ENCODE measurements at regions not wholly inside any gene's neighbourhood (a gene's known extent, or its start where the extent isn't known, plus 50 kb on each side); places are given as distances from the start of the nearest gene placed in this dataset.
A peak's percentile ranks its signal among the peaks of the same experiment; 100 is the strongest.
"Not testable (repeated sequence)": the region's sequence is repeated elsewhere in the genome, so short reads cannot be mapped to it uniquely, and the experiment has no call there.

- no peak overlapping the region for H3K9ac ChIP-seq (ENCODE audit: insufficient read length, low read depth)
- H3K4me1 ChIP-seq (ENCODE audit: insufficient read depth, insufficient read length), result no peaks in the 10 kb centered on the region
- H3K27me3 ChIP-seq (ENCODE audit: insufficient read depth, insufficient read length), result no peaks in the 10 kb centered on the region
- TF ChIP-seq YY1 (IDR thresholded peaks at IDR 0.05; ENCODE audit: insufficient read depth, insufficient read length) (no peak), ZNF274 (IDR thresholded peaks at IDR 0.05; ENCODE audit: low read depth, low read length) (no peak), SUZ12 (IDR thresholded peaks at IDR 0.05; ENCODE audit: extremely low read depth, insufficient read depth, insufficient read length) (no peak)
- DNase-seq (ENCODE audit: low read depth, low spot score), result no peak
- H3K4me3 ChIP-seq (ENCODE audit: insufficient read length, low read depth), result no peak overlapping the region
- H3K9me3 ChIP-seq (ENCODE audit: insufficient read depth, low read length), result 0 out of 2 replicates have a peak, but pooled peaks cover under 1% of the 10 kb centered on the region
- no peaks in the 10 kb centered on the region for H3K36me3 ChIP-seq (ENCODE audit: insufficient read depth, insufficient read length, low read length)
Observed at GRCh38 chr3:173225351-173225750, 84.3 kb upstream of the SPATA16 start.

- H3K4me3 ChIP-seq (ENCODE audit: insufficient read length, low read depth), result no peak overlapping the region
- no peaks in the 10 kb centered on the region for H3K36me3 ChIP-seq (ENCODE audit: insufficient read depth, insufficient read length, low read length)
- H3K9me3 ChIP-seq (ENCODE audit: insufficient read depth, low read length), result peaks cover 5% of the 10 kb centered on the region; the same call in 1 of the 2 replicates
- peak; percentile 8 for DNase-seq (ENCODE audit: low read depth, low spot score)
- TF ChIP-seq SUZ12 (IDR thresholded peaks at IDR 0.05; ENCODE audit: extremely low read depth, insufficient read depth, insufficient read length), result no peak
- no peak for TF ChIP-seq YY1 (IDR thresholded peaks at IDR 0.05; ENCODE audit: insufficient read depth, insufficient read length)
- no peak for TF ChIP-seq ZNF274 (IDR thresholded peaks at IDR 0.05; ENCODE audit: low read depth, low read length)
- no peaks in the 10 kb centered on the region for H3K4me1 ChIP-seq (ENCODE audit: insufficient read depth, insufficient read length)
- H3K27me3 ChIP-seq (ENCODE audit: insufficient read depth, insufficient read length), result no peaks in the 10 kb centered on the region
- no peak overlapping the region for H3K9ac ChIP-seq (ENCODE audit: insufficient read length, low read depth)
Observed at GRCh38 chr3:173221010-173221409, 80.0 kb upstream of the SPATA16 start.

GRCh38 chr3:173217127-173217526 lies 76.1 kb upstream of the SPATA16 start:
- Histone ChIP-seq H3K9ac (ENCODE audit: insufficient read length, low read depth) (no peak overlapping the region), H3K36me3 (ENCODE audit: insufficient read depth, insufficient read length, low read length) (no peaks in the 10 kb centered on the region), H3K27me3 (ENCODE audit: insufficient read depth, insufficient read length) (no peaks in the 10 kb centered on the region), H3K4me1 (ENCODE audit: insufficient read depth, insufficient read length) (no peaks in the 10 kb centered on the region), H3K4me3 (ENCODE audit: insufficient read length, low read depth) (no peak overlapping the region), H3K9me3 (ENCODE audit: insufficient read depth, low read length) (peaks cover 8% of the 10 kb centered on the region)
- TF ChIP-seq ZNF274 (IDR thresholded peaks at IDR 0.05; ENCODE audit: low read depth, low read length) (no peak), YY1 (IDR thresholded peaks at IDR 0.05; ENCODE audit: insufficient read depth, insufficient read length) (no peak), SUZ12 (IDR thresholded peaks at IDR 0.05; ENCODE audit: extremely low read depth, insufficient read depth, insufficient read length) (no peak)
- no peak for DNase-seq (ENCODE audit: low read depth, low spot score)

GRCh38 chr3:173216063-173216462 lies 75.0 kb upstream of the SPATA16 start:
- Histone ChIP-seq H3K27me3 (ENCODE audit: insufficient read depth, insufficient read length) (no peaks in the 10 kb centered on the region), H3K9ac (ENCODE audit: insufficient read length, low read depth) (no peak overlapping the region), H3K4me1 (ENCODE audit: insufficient read depth, insufficient read length) (no peaks in the 10 kb centered on the region), H3K9me3 (ENCODE audit: insufficient read depth, low read length) (peaks cover 8% of the 10 kb centered on the region), H3K36me3 (ENCODE audit: insufficient read depth, insufficient read length, low read length) (no peaks in the 10 kb centered on the region), H3K4me3 (ENCODE audit: insufficient read length, low read depth) (no peak overlapping the region)
- DNase-seq (ENCODE audit: low read depth, low spot score), result no peak
- TF ChIP-seq ZNF274 (IDR thresholded peaks at IDR 0.05; ENCODE audit: low read depth, low read length) (no peak), YY1 (IDR thresholded peaks at IDR 0.05; ENCODE audit: insufficient read depth, insufficient read length) (no peak), SUZ12 (IDR thresholded peaks at IDR 0.05; ENCODE audit: extremely low read depth, insufficient read depth, insufficient read length) (no peak)

GRCh38 chr3:173214576-173214975 lies 73.5 kb upstream of the SPATA16 start:
- no peaks in the 10 kb centered on the region for H3K27me3 ChIP-seq (ENCODE audit: insufficient read depth, insufficient read length)
- H3K36me3 ChIP-seq (ENCODE audit: insufficient read depth, insufficient read length, low read length), result no peaks in the 10 kb centered on the region
- H3K4me1 ChIP-seq (ENCODE audit: insufficient read depth, insufficient read length), result no peaks in the 10 kb centered on the region
- no peak overlapping the region for H3K9ac ChIP-seq (ENCODE audit: insufficient read length, low read depth)
- H3K4me3 ChIP-seq (ENCODE audit: insufficient read length, low read depth), result no peak overlapping the region
- TF ChIP-seq ZNF274 (IDR thresholded peaks at IDR 0.05; ENCODE audit: low read depth, low read length) (no peak), SUZ12 (IDR thresholded peaks at IDR 0.05; ENCODE audit: extremely low read depth, insufficient read depth, insufficient read length) (no peak), YY1 (IDR thresholded peaks at IDR 0.05; ENCODE audit: insufficient read depth, insufficient read length) (no peak)
- DNase-seq (ENCODE audit: low read depth, low spot score), result no peak
- H3K9me3 ChIP-seq (ENCODE audit: insufficient read depth, low read length), result peaks cover 3% of the 10 kb centered on the region

GRCh38 chr3:173199568-173199967 lies 58.5 kb upstream of the SPATA16 start:
- Histone ChIP-seq H3K9ac (ENCODE audit: insufficient read length, low read depth) (no peak overlapping the region), H3K36me3 (ENCODE audit: insufficient read depth, insufficient read length, low read length) (no peaks in the 10 kb centered on the region), H3K9me3 (ENCODE audit: insufficient read depth, low read length) (peaks cover 35% of the 10 kb centered on the region), H3K4me1 (ENCODE audit: insufficient read depth, insufficient read length) (no peaks in the 10 kb centered on the region), H3K4me3 (ENCODE audit: insufficient read length, low read depth) (no peak overlapping the region), H3K27me3 (ENCODE audit: insufficient read depth, insufficient read length) (no peaks in the 10 kb centered on the region)
- DNase-seq (ENCODE audit: low read depth, low spot score), result peak; percentile 33
- no peak for TF ChIP-seq YY1 (IDR thresholded peaks at IDR 0.05; ENCODE audit: insufficient read depth, insufficient read length)
- no peak for TF ChIP-seq ZNF274 (IDR thresholded peaks at IDR 0.05; ENCODE audit: low read depth, low read length)
- no peak for TF ChIP-seq SUZ12 (IDR thresholded peaks at IDR 0.05; ENCODE audit: extremely low read depth, insufficient read depth, insufficient read length)

- not testable (repeated sequence) for H3K4me1 ChIP-seq (ENCODE audit: insufficient read depth, insufficient read length); H3K27me3 ChIP-seq (ENCODE audit: insufficient read depth, insufficient read length); DNase-seq (ENCODE audit: low read depth, low spot score); H3K4me3 ChIP-seq (ENCODE audit: insufficient read length, low read depth); H3K36me3 ChIP-seq (ENCODE audit: insufficient read depth, insufficient read length, low read length); H3K9ac ChIP-seq (ENCODE audit: insufficient read length, low read depth)
- H3K9me3 ChIP-seq (ENCODE audit: insufficient read depth, low read length), result peaks cover 11% of the 10 kb centered on the region; the same call in 1 of the 2 replicates
Observed at GRCh38 chr3:173194868-173195267, 53.8 kb upstream of the SPATA16 start.

GRCh38 chr3:173191611-173192010 lies 50.6 kb upstream of the SPATA16 start:
- Histone ChIP-seq H3K36me3 (ENCODE audit: insufficient read depth, insufficient read length, low read length) (no peaks in the 10 kb centered on the region), H3K4me3 (ENCODE audit: insufficient read length, low read depth) (no peak overlapping the region), H3K4me1 (ENCODE audit: insufficient read depth, insufficient read length) (no peaks in the 10 kb centered on the region), H3K9me3 (ENCODE audit: insufficient read depth, low read length) (peaks cover 12% of the 10 kb centered on the region; the same call in 1 of the 2 replicates), H3K9ac (ENCODE audit: insufficient read length, low read depth) (no peak overlapping the region), H3K27me3 (ENCODE audit: insufficient read depth, insufficient read length) (no peaks in the 10 kb centered on the region)
- no peak for DNase-seq (ENCODE audit: low read depth, low spot score)
- TF ChIP-seq ZNF274 (IDR thresholded peaks at IDR 0.05; ENCODE audit: low read depth, low read length) (no peak), YY1 (IDR thresholded peaks at IDR 0.05; ENCODE audit: insufficient read depth, insufficient read length) (no peak), SUZ12 (IDR thresholded peaks at IDR 0.05; ENCODE audit: extremely low read depth, insufficient read depth, insufficient read length) (no peak)

All from NT2/D1 (cell line).